Vagina (tissue), 2 donors: ENCODE measurements at regions not wholly inside any gene's neighbourhood (a gene's known extent, or its start where the extent isn't known, plus 50 kb on each side); places are given as distances from the start of the nearest gene placed in this dataset.

Source experiments
- CTCF ChIP-seq, 3 experiments: fragments of 450-650 bp in 2 of 3; fragments of 200-600 bp in 1 of 3; sonication (generic) in 1 of 3; IDR thresholded peaks; one replicate each; pipeline ENCODE4 v1.5.1; 2017 to 2019; ENCODE audit warnings: antibody characterized with exemption in 3 of 3, mild to moderate bottlenecking in 2 of 3, moderate library complexity in 2 of 3
- POLR2A ChIP-seq, 2 donors: fragments of 450-650 bp; IDR thresholded peaks; one replicate each; pipeline ENCODE4 v1.6.1; 2017; ENCODE audit warnings: antibody characterized with exemption in 2 of 2, mild to moderate bottlenecking in 2 of 2, moderate library complexity in 2 of 2
- POLR2AphosphoS5 ChIP-seq, 2 donors: sonication (generic); formaldehyde crosslinking; IDR thresholded peaks; one replicate each; pipeline ENCODE4 v1.9.0; 2017; ENCODE audit warnings: antibody characterized with exemption in 2 of 2, mild to moderate bottlenecking in 2 of 2, low read depth in 1 of 2; ENCODE audit not compliant: insufficient read depth in 1 of 2

GRCh38 chr14:98959958-98960616 lies 311.9 kb downstream of the BCL11B start:
- no peak for TF ChIP-seq POLR2AphosphoS5 (IDR thresholded peaks at IDR 0.05; ENCODE audit: insufficient read depth in 1 of 2, low read depth in 1 of 2)
- TF ChIP-seq CTCF (IDR thresholded peaks at IDR 0.05) = no peak
- no peak for TF ChIP-seq POLR2A (IDR thresholded peaks at IDR 0.05)
